Nephron (organoid): ENCODE measurements at regions not wholly inside any gene's neighbourhood (a gene's known extent, or its start where the extent isn't known, plus 50 kb on each side); places are given as distances from the start of the nearest gene placed in this dataset.

Source experiments
- H3K27ac Mint-ChIP-seq, 3 experiments: 2 replicates each; pipeline ENCODE4 v1.8.0; 2020; ENCODE audit warnings: mixed read lengths in 3 of 3, mild to moderate bottlenecking in 2 of 3, moderate library complexity in 1 of 3
- H3K27me3 Mint-ChIP-seq: 2 replicates; pipeline ENCODE4 v1.8.0; 2021; ENCODE audit warnings: low read depth, mild to moderate bottlenecking, moderate library complexity, mixed read lengths
- H3K36me3 Mint-ChIP-seq: 2 replicates; pipeline ENCODE4 v1.8.0; 2020; ENCODE audit warnings: low read depth, mixed read lengths
- H3K4me1 Mint-ChIP-seq: 2 replicates; pipeline ENCODE4 v1.8.0; 2020; ENCODE audit warnings: mixed read lengths
- H3K4me3 Mint-ChIP-seq, 3 experiments: 2 replicates each; pipeline ENCODE4 v1.8.0; 2020; ENCODE audit warnings: mild to moderate bottlenecking in 3 of 3, mixed read lengths in 3 of 3, moderate library complexity in 2 of 3
- H3K9me3 Mint-ChIP-seq: 2 replicates; pipeline ENCODE4 v1.8.0; 2020; ENCODE audit warnings: mixed read lengths
- TF ChIP-seq, protein P1 (sequence below), 3 experiments: fragments of 200-600 bp; sonication (generic); IDR thresholded peaks; one replicate each; pipeline ENCODE4 v1.5.0; 2021; ENCODE audit warnings: antibody characterized with exemption in 3 of 3; ENCODE audit not compliant: unreplicated experiment in 3 of 3

DNA sequence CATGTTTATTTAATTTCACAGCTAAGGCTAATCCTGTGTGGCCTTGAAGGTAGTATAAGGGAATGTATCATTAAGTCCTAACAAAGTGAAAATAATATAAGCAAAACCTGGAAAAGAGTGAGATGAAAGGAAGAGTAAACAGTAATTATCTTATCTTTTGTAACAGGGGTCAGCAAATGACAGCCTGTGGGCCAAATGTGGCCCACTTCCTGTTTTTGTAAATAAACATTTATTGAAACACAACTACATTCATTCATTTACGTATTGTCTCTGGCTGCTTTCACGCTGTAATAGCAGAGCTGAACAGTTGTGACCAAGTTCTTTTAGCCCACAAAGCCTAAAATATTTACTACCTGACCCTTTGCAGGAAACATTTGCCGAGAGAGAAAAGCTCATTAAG is 78.4 kb upstream of the HTR4 start:
- Mint-ChIP-seq H3K4me3 (no peak overlapping the region), H3K36me3 (no peaks in the 10 kb centered on the region)

DNA sequence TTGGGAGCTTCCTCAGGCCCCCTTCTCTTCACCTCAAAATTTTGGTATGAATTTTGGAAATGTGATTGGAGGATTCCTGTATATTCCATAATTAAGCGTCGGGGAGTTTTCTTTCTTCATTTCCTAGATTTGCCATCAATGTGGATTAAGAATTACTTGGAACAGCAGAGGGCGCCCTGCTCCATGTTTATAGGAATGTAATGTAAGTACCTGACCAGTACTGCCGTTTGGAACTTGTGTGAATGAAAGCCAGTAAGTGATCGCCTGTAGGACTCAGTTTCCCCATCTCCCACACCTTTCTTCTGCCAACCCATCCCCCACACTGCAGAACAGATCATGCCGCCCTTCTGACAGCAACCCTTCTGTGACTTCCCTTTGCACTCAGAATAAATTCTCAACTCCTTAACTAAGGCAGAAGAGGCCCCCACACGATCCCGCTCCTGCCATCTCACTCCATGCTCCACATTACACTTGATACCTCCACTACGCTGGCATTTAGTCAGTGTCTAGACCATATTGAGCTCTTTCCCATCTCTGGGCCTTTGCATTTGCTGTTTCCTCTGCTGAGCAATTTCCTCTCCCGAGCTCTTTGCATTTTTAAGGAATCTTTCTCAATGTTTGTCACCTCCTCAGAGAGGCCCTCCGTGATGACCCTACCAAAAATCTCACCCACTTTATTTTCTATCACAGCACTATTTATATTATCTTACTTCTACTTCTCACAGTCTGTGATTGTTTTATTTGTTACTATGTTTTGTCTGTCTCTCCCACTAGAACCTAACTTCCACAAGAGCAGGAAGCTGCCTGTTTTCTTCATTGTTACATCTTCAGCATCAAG is 79.5 kb upstream of the HTR4 start:
- Mint-ChIP-seq H3K36me3 (no peaks in the 10 kb centered on the region), H3K27me3 (peaks cover 23% of the 10 kb centered on the region), H3K27ac (no peak overlapping the region), H3K4me3 (no peak overlapping the region), H3K4me1 (peaks cover 25% of the 10 kb centered on the region), H3K9me3 (no peaks in the 10 kb centered on the region)
- TF ChIP-seq, protein P1, sequence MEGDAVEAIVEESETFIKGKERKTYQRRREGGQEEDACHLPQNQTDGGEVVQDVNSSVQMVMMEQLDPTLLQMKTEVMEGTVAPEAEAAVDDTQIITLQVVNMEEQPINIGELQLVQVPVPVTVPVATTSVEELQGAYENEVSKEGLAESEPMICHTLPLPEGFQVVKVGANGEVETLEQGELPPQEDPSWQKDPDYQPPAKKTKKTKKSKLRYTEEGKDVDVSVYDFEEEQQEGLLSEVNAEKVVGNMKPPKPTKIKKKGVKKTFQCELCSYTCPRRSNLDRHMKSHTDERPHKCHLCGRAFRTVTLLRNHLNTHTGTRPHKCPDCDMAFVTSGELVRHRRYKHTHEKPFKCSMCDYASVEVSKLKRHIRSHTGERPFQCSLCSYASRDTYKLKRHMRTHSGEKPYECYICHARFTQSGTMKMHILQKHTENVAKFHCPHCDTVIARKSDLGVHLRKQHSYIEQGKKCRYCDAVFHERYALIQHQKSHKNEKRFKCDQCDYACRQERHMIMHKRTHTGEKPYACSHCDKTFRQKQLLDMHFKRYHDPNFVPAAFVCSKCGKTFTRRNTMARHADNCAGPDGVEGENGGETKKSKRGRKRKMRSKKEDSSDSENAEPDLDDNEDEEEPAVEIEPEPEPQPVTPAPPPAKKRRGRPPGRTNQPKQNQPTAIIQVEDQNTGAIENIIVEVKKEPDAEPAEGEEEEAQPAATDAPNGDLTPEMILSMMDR (IDR thresholded peaks at IDR 0.05; ENCODE audit: unreplicated experiment in 3 of 3): peak; percentile 59 to 80 (median 71)

More for the DNA sequence above, 78.4 kb upstream of the HTR4 start:
- H3K27ac Mint-ChIP-seq: no peak overlapping the region
- H3K9me3 Mint-ChIP-seq: no peaks in the 10 kb centered on the region
- TF ChIP-seq, protein P1 (IDR thresholded peaks at IDR 0.05; ENCODE audit: unreplicated experiment in 3 of 3): no peak
- peaks cover 23% of the 10 kb centered on the region for H3K27me3 Mint-ChIP-seq
- peaks cover 25% of the 10 kb centered on the region for H3K4me1 Mint-ChIP-seq

DNA sequence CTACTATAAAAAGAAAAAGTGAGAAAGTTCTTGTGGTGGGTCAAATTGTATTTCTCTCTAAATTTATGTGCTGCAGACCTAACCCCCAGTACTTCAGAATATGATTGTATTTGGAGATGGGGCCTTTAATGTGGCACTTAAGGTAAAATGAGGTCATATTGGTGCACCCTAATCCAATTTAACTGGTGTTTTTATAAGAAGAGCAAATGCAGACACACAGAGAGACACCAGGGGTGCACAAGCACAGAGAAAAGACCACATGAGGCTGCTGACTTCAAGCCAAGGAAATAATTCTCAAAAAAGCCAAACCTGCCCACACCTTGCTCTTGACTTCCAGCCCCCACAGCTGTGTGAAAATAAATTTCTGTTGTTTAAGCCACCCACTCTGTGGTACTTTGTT is 80.2 kb upstream of the HTR4 start:
- TF ChIP-seq, protein P1 (IDR thresholded peaks at IDR 0.05; ENCODE audit: unreplicated experiment in 3 of 3): no peak
- peaks cover 27% of the 10 kb centered on the region for H3K4me1 Mint-ChIP-seq
- H3K27me3 Mint-ChIP-seq: peaks cover 23% of the 10 kb centered on the region
- H3K4me3 Mint-ChIP-seq: no peak overlapping the region
- H3K27ac Mint-ChIP-seq: no peak overlapping the region
- H3K36me3 Mint-ChIP-seq: no peaks in the 10 kb centered on the region
- no peaks in the 10 kb centered on the region for H3K9me3 Mint-ChIP-seq

DNA sequence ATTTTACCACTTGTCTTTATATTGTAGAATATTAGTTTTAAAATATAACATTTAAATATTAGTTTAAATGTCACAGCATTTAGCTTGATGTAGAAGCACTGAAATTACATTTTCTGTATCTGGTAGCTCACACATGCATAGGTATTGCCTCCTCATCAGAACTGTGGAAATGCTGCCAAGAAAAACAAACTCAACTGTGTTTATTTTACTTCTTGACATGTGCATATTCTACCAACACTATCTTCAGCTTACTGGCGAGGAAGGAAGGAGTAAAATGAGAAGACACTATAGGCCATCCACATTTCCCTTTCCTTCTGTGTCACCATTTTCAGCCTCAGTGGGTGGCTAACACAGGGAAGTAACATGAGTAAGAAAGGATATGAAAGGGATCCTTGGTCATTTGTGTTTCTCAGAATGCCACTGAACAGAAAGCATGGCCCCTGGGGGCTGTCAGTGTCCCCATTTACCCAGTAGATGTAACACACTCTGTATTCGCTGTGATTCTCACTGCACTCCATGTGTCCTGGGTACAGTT is 81.0 kb upstream of the HTR4 start:
- H3K27ac Mint-ChIP-seq: no peak overlapping the region
- peaks cover 31% of the 10 kb centered on the region for H3K27me3 Mint-ChIP-seq
- no peaks in the 10 kb centered on the region for H3K9me3 Mint-ChIP-seq
- H3K4me3 Mint-ChIP-seq: no peak overlapping the region
- H3K4me1 Mint-ChIP-seq: peaks cover 22% of the 10 kb centered on the region
- H3K36me3 Mint-ChIP-seq: no peaks in the 10 kb centered on the region
- TF ChIP-seq, protein P1 (IDR thresholded peaks at IDR 0.05; ENCODE audit: unreplicated experiment in 3 of 3): no peak

DNA sequence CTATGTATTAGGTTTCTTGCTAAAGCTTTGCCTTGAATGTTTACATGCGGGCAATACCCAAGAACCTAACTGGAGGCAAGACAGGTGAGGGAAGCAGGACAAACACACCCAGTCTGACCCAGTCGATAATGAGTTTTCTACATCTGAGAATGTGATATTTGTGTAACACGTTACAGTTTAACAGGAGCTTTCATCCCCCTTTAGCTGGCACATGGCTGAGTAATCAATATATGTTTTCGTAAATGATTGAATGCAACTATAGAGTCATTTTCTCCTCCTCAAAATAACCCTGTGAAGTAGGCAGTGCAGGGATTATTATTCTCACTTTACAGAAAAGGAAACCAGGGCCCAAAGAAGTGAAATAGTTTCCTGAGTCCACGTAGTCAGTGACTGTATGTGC is 84.7 kb upstream of the HTR4 start:
- TF ChIP-seq, protein P1 (IDR thresholded peaks at IDR 0.05; ENCODE audit: unreplicated experiment in 3 of 3): no peak

More for the DNA sequence above, 84.7 kb upstream of the HTR4 start:
- peaks cover 25% of the 10 kb centered on the region for H3K27me3 Mint-ChIP-seq
- H3K27ac Mint-ChIP-seq: no peak overlapping the region
- peaks cover 14% of the 10 kb centered on the region for H3K4me1 Mint-ChIP-seq
- H3K4me3 Mint-ChIP-seq: no peak overlapping the region
- H3K9me3 Mint-ChIP-seq: peaks cover 4% of the 10 kb centered on the region
- H3K36me3 Mint-ChIP-seq: no peaks in the 10 kb centered on the region
